HEK293 (cell line): ENCODE measurements at regions not wholly inside any gene's neighbourhood (a gene's known extent, or its start where the extent isn't known, plus 50 kb on each side); places are given as distances from the start of the nearest gene placed in this dataset.

Source experiments
- CTCF ChIA-PET: fragments of 350-600 bp; formaldehyde crosslinking; extraction: SDS; loops from one replicate; lab custom pipeline; 2021; ENCODE audit warnings: antibody characterized with exemption; lab: Yijun Ruan, JAX
- POLR2A ChIA-PET: fragments of 300-600 bp; formaldehyde crosslinking; extraction: SDS; loops from one replicate; lab custom pipeline; 2020; ENCODE audit warnings: antibody characterized with exemption, inconsistent platforms; lab: Yijun Ruan, JAX
- H3K27ac ChIP-seq: fragments of 200-500 bp; sonication (Bioruptor generic); 2 replicates; pipeline ENCODE4 v1.5.1; 2014; ENCODE audit warnings: low read depth, low read length, control low read depth, inconsistent platforms; ENCODE audit errors: extremely low read depth
- H3K36me3 ChIP-seq, 2 experiments: fragments of 200-500 bp in 1 of 2; sonication (Bioruptor generic) in 1 of 2; 1 replicate in 1 of 2; 2 replicates in 1 of 2; pipeline ENCODE4 v1.5.1; 2014 to 2017; ENCODE audit warnings: inconsistent platforms in 2 of 2, low read length in 2 of 2; ENCODE audit not compliant: control insufficient read depth in 2 of 2, insufficient read depth in 1 of 2
- H3K4me1 ChIP-seq: fragments of 200-500 bp; sonication (Bioruptor generic); 2 replicates; pipeline ENCODE4 v1.5.1; 2014; ENCODE audit warnings: mild to moderate bottlenecking, low read length, inconsistent platforms; ENCODE audit not compliant: control insufficient read depth, insufficient read depth
- H3K4me3 ChIP-seq: 2 replicates; pipeline ENCODE4 v1.5.1; 2011; ENCODE audit warnings: low read depth, mild to moderate bottlenecking, control low read depth, low read length, moderate library complexity
- H3K9me3 ChIP-seq: fragments of 200-500 bp; sonication (Bioruptor generic); 2 replicates; pipeline ENCODE4 v1.5.1; 2014; ENCODE audit warnings: low read depth, low read length, inconsistent platforms; ENCODE audit not compliant: control insufficient read depth, insufficient read depth
- FEZF1 ChIP-seq: fragments of 450-650 bp; formaldehyde crosslinking; IDR thresholded peaks from 2 replicates; pipeline ENCODE4 v1.5.1; 2016; ENCODE audit warnings: missing biosample characterization, missing genetic modification characterization
- PRDM6 ChIP-seq: fragments of 450-650 bp; formaldehyde crosslinking; IDR thresholded peaks from 2 replicates; pipeline ENCODE4 v1.5.1; 2017; ENCODE audit warnings: missing biosample characterization, missing genetic modification characterization
- SCRT1 ChIP-seq: fragments of 450-650 bp; formaldehyde crosslinking; IDR thresholded peaks from 2 replicates; pipeline ENCODE4 v1.5.1; 2016; ENCODE audit warnings: missing biosample characterization, missing genetic modification characterization, borderline replicate concordance
- ZBTB1 ChIP-seq: fragments of 450-650 bp; formaldehyde crosslinking; IDR thresholded peaks from 2 replicates; pipeline ENCODE4 v1.5.1; 2016; ENCODE audit warnings: missing biosample characterization, missing genetic modification characterization
- ZBTB10 ChIP-seq: fragments of 450-650 bp; formaldehyde crosslinking; IDR thresholded peaks from 2 replicates; pipeline ENCODE4 v1.5.1; 2016; ENCODE audit warnings: missing biosample characterization, missing genetic modification characterization
- ZEB2 ChIP-seq: fragments of 450-650 bp; formaldehyde crosslinking; IDR thresholded peaks from 2 replicates; pipeline ENCODE4 v1.5.1; 2016; ENCODE audit warnings: missing biosample characterization, missing genetic modification characterization
- ZFHX2 ChIP-seq: fragments of 450-650 bp; formaldehyde crosslinking; conservative IDR thresholded peaks from 2 replicates; pipeline ENCODE4 v1.5.1; 2016; ENCODE audit warnings: missing biosample characterization, missing genetic modification characterization
- ZNF184 ChIP-seq: fragments of 450-650 bp; IDR thresholded peaks from 2 replicates; pipeline ENCODE4 v1.5.1; 2018; ENCODE audit warnings: missing biosample characterization, mild to moderate bottlenecking, missing genetic modification characterization
- ZNF211 ChIP-seq: fragments of 450-650 bp; formaldehyde crosslinking; IDR thresholded peaks from 2 replicates; pipeline ENCODE4 v1.5.1; 2016; ENCODE audit warnings: low read depth, missing biosample characterization, missing genetic modification characterization
- ZNF311 ChIP-seq: fragments of 450-650 bp; formaldehyde crosslinking; IDR thresholded peaks from 2 replicates; pipeline ENCODE4 v1.5.1; 2017; ENCODE audit warnings: missing biosample characterization, missing genetic modification characterization, borderline replicate concordance
- ZNF37A ChIP-seq: fragments of 450-650 bp; IDR thresholded peaks from 2 replicates; pipeline ENCODE4 v1.5.1; 2018; ENCODE audit warnings: missing biosample characterization, missing genetic modification characterization
- ZNF433 ChIP-seq: fragments of 450-650 bp; formaldehyde crosslinking; IDR thresholded peaks from 2 replicates; pipeline ENCODE4 v1.5.1; 2016; ENCODE audit warnings: missing biosample characterization, missing genetic modification characterization, low read depth
- ZNF501 ChIP-seq: fragments of 450-650 bp; formaldehyde crosslinking; IDR thresholded peaks from 2 replicates; pipeline ENCODE4 v1.5.1; 2016; ENCODE audit warnings: missing biosample characterization, missing genetic modification characterization
- ZNF513 ChIP-seq: fragments of 450-650 bp; IDR thresholded peaks from 2 replicates; pipeline ENCODE4 v1.5.1; 2018; ENCODE audit warnings: missing biosample characterization, missing genetic modification characterization
- ZNF521 ChIP-seq: fragments of 450-650 bp; formaldehyde crosslinking; IDR thresholded peaks from 2 replicates; pipeline ENCODE4 v1.5.1; 2017; ENCODE audit warnings: missing biosample characterization, mild to moderate bottlenecking, missing genetic modification characterization
- ZNF548 ChIP-seq: fragments of 450-650 bp; formaldehyde crosslinking; IDR thresholded peaks from 2 replicates; pipeline ENCODE4 v1.5.1; 2016; ENCODE audit warnings: missing biosample characterization, missing genetic modification characterization
- ZNF571 ChIP-seq: fragments of 450-650 bp; formaldehyde crosslinking; IDR thresholded peaks from 2 replicates; pipeline ENCODE4 v1.5.0; 2017; ENCODE audit warnings: missing biosample characterization, missing genetic modification characterization
- ZNF645 ChIP-seq: fragments of 450-650 bp; formaldehyde crosslinking; IDR thresholded peaks from 2 replicates; pipeline ENCODE4; 2016; ENCODE audit warnings: missing biosample characterization, missing genetic modification characterization
- ZNF692 ChIP-seq: fragments of 450-650 bp; formaldehyde crosslinking; IDR thresholded peaks from 2 replicates; pipeline ENCODE4 v1.5.1; 2016; ENCODE audit warnings: missing biosample characterization, missing genetic modification characterization
- ZNF785 ChIP-seq: fragments of 450-650 bp; formaldehyde crosslinking; IDR thresholded peaks from 2 replicates; pipeline ENCODE4 v1.5.1; 2016; ENCODE audit warnings: missing biosample characterization, missing genetic modification characterization
- ZSCAN16 ChIP-seq: fragments of 450-650 bp; formaldehyde crosslinking; IDR thresholded peaks from 2 replicates; pipeline ENCODE4 v1.5.1; 2016; ENCODE audit warnings: missing biosample characterization, missing genetic modification characterization
- ZSCAN4 ChIP-seq: fragments of 450-650 bp; formaldehyde crosslinking; IDR thresholded peaks from 2 replicates; pipeline ENCODE4 v1.5.1; 2017; ENCODE audit warnings: missing biosample characterization, missing genetic modification characterization

GRCh38 chr6:163813979-163814493 lies 399.5 kb downstream of the QKI start:
- H3K36me3 ChIP-seq = no peaks in the 10 kb centered on the region
- CTCF ChIA-PET = interaction anchor here (0.7 kb wide), 1 partner anchor 40 kb away, joined by 4 read pairs; no protein-coding TSS in a partner anchor
- POLR2A ChIA-PET = no interaction called here
- H3K27ac ChIP-seq = no peak overlapping the region
- H3K4me1 ChIP-seq = no peaks in the 10 kb centered on the region
- TF ChIP-seq ZNF311 (tag by site-specific recombination) (no peak), ZNF521 (no peak), ZNF37A (tag by site-specific recombination) (no peak), ZBTB1 (tag by site-specific recombination) (no peak), ZEB2 (tag by site-specific recombination) (no peak), ZNF433 (tag by site-specific recombination) (no peak), ZNF548 (tag by site-specific recombination) (no peak), ZNF501 (tag by site-specific recombination) (no peak), ZNF692 (no peak), ZNF184 (no peak), ZNF211 (no peak), PRDM6 (tag by site-specific recombination) (no peak), ZNF645 (tag by site-specific recombination) (no peak)
- TF ChIP-seq, all 188 proteins: peak for 0
- H3K4me3 ChIP-seq = no peak overlapping the region
- no peaks in the 10 kb centered on the region for H3K9me3 ChIP-seq

- H3K9me3 ChIP-seq = no peaks in the 10 kb centered on the region
- POLR2A ChIA-PET = no interaction called here
- H3K4me1 ChIP-seq = no peaks in the 10 kb centered on the region
- H3K4me3 ChIP-seq = no peak overlapping the region
- H3K36me3 ChIP-seq = no peaks in the 10 kb centered on the region
- CTCF ChIA-PET = interaction anchor here (0.5 to 1.3 kb wide), 4 partner anchors 16 to 869 kb away, joined by 3 to 6 read pairs (median 3); no protein-coding TSS in a partner anchor
- H3K27ac ChIP-seq = no peak overlapping the region
- TF ChIP-seq ZNF184 (no peak), ZSCAN4 (tag by site-specific recombination) (no peak), ZNF785 (no peak), ZNF513 (no peak), FEZF1 (tag by site-specific recombination) (no peak), ZNF501 (tag by site-specific recombination) (no peak), SCRT1 (tag by site-specific recombination) (no peak), ZFHX2 (tag by site-specific recombination) (no peak), ZBTB10 (tag by site-specific recombination) (no peak), ZNF571 (tag by site-specific recombination) (no peak), ZSCAN16 (tag by site-specific recombination) (no peak)
Measured at GRCh38 chr6:163811317-163811716, 396.8 kb downstream of the QKI start.
